SU-DHL-6 (cell line): ENCODE measurements at regions not wholly inside any gene's neighbourhood (a gene's known extent, or its start where the extent isn't known, plus 50 kb on each side); places are given as distances from the start of the nearest gene placed in this dataset.

Experiments used
- EZH2phosphoT487 ChIP-seq: fragments of 200-600 bp; sonication (generic), shearing (Covaris generic); conservative IDR thresholded peaks from 2 replicates; pipeline ENCODE4 v1.6.1; 2018; ENCODE audit warnings: mild to moderate bottlenecking, antibody characterized with exemption, low read length, moderate library complexity, mixed read lengths
- TF ChIP-seq, protein P1 (sequence below): fragments of 200-600 bp; sonication (generic); IDR thresholded peaks from one replicate; pipeline ENCODE4 v1.5.1; 2017; ENCODE audit warnings: antibody characterized with exemption, mild to moderate bottlenecking, low read length, moderate library complexity; ENCODE audit not compliant: insufficient read depth, poor library complexity, severe bottlenecking

GRCh38 chr18:29681578-29681977, 1361.0 kb downstream of the DSC3 start:
- TF ChIP-seq, protein P1, sequence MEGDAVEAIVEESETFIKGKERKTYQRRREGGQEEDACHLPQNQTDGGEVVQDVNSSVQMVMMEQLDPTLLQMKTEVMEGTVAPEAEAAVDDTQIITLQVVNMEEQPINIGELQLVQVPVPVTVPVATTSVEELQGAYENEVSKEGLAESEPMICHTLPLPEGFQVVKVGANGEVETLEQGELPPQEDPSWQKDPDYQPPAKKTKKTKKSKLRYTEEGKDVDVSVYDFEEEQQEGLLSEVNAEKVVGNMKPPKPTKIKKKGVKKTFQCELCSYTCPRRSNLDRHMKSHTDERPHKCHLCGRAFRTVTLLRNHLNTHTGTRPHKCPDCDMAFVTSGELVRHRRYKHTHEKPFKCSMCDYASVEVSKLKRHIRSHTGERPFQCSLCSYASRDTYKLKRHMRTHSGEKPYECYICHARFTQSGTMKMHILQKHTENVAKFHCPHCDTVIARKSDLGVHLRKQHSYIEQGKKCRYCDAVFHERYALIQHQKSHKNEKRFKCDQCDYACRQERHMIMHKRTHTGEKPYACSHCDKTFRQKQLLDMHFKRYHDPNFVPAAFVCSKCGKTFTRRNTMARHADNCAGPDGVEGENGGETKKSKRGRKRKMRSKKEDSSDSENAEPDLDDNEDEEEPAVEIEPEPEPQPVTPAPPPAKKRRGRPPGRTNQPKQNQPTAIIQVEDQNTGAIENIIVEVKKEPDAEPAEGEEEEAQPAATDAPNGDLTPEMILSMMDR: no peak
- no peak for TF ChIP-seq EZH2phosphoT487
